Right lobe of liver (tissue), 4 donors: ENCODE measurements at regions not wholly inside any gene's neighbourhood (a gene's known extent, or its start where the extent isn't known, plus 50 kb on each side); places are given as distances from the start of the nearest gene placed in this dataset.

Experiments
- CTCF ChIP-seq, 4 donors: fragments of 200-600 bp in 3 of 4; fragments of 450-650 bp in 1 of 4; IDR thresholded peaks; one replicate each; pipeline versions ENCODE4 v1.5.1 to v1.8.0; 2016 to 2022; ENCODE audit warnings: antibody characterized with exemption in 4 of 4, mild to moderate bottlenecking in 2 of 4
- POLR2A ChIP-seq: fragments of 450-650 bp; IDR thresholded peaks from one replicate; pipeline ENCODE4 v1.6.1; 2017; ENCODE audit warnings: antibody characterized with exemption, mild to moderate bottlenecking
- donor health status: DM: no; HTN: no; CAD: no.
- donor health status: DM: no; HTN: no; CAD: no.
- donor health status: DM: no; HTN: yes; CAD: no.

GRCh38 chr20:61094581-61094980, 157.5 kb upstream of the CDH4 start:
- no peak for TF ChIP-seq CTCF (IDR thresholded peaks at IDR 0.05)
- no peak for TF ChIP-seq POLR2A
